ENCODE measurements at regions not wholly inside any gene's neighbourhood (a gene's known extent, or its start where the extent isn't known, plus 50 kb on each side); places are given as distances from the start of the nearest gene placed in this dataset.

DNA sequence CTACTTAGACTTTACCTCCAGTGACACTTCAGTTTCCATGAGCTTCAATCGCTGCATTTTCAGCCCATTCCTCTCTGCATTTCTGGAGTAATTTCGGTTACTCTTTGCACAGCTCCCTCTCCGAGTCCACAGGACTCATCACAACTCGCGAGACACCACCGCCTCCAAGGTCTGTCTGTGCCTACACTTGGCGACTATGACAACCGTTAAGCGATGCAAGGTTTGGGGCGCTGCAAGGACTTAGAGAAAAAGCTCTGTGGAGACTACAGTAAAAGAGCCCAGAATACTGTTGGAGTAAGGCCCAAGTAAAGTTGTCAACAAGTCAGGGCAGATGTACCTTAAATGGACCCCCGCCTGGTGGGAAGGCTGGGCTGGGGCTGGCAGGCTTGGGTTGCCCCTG, 95.7 kb upstream of the RPS6KA2 start:
- TF ChIP-seq, protein P1, sequence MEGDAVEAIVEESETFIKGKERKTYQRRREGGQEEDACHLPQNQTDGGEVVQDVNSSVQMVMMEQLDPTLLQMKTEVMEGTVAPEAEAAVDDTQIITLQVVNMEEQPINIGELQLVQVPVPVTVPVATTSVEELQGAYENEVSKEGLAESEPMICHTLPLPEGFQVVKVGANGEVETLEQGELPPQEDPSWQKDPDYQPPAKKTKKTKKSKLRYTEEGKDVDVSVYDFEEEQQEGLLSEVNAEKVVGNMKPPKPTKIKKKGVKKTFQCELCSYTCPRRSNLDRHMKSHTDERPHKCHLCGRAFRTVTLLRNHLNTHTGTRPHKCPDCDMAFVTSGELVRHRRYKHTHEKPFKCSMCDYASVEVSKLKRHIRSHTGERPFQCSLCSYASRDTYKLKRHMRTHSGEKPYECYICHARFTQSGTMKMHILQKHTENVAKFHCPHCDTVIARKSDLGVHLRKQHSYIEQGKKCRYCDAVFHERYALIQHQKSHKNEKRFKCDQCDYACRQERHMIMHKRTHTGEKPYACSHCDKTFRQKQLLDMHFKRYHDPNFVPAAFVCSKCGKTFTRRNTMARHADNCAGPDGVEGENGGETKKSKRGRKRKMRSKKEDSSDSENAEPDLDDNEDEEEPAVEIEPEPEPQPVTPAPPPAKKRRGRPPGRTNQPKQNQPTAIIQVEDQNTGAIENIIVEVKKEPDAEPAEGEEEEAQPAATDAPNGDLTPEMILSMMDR (IDR thresholded peaks at IDR 0.05): no peak
- TF ChIP-seq POLR2A (IDR thresholded peaks at IDR 0.05): no peak

All from tibial nerve (tissue), 3 donors.